ENCODE measurements at regions not wholly inside any gene's neighbourhood (a gene's known extent, or its start where the extent isn't known, plus 50 kb on each side); places are given as distances from the start of the nearest gene placed in this dataset.

DNA sequence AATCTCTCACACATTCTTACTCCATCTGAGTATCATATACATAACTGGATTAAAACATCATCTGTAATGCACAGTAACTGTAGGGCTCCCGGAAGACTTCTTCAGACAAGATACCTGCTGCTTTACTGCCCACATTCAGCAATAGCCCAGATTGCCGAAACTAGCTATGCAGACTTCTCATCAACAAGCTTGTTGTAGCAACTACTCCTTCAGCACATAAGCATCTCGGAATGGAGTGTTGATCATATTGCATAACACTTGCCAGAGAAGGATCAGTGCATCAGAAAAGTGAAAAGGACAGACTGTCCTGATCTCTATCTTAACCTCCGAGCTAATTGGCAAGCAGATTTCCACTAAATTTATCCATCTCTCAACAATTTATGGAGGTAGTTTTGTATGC lies 354.6 kb upstream of the C1orf87 start:
- H3K36me3 ChIP-seq: no peaks in the 10 kb centered on the region
- no peak overlapping the region for H3K4me3 ChIP-seq
- no peaks in the 10 kb centered on the region for H3K27me3 ChIP-seq
- no peak for TF ChIP-seq POLR2A (IDR thresholded peaks at IDR 0.05)
- TF ChIP-seq, protein P1, sequence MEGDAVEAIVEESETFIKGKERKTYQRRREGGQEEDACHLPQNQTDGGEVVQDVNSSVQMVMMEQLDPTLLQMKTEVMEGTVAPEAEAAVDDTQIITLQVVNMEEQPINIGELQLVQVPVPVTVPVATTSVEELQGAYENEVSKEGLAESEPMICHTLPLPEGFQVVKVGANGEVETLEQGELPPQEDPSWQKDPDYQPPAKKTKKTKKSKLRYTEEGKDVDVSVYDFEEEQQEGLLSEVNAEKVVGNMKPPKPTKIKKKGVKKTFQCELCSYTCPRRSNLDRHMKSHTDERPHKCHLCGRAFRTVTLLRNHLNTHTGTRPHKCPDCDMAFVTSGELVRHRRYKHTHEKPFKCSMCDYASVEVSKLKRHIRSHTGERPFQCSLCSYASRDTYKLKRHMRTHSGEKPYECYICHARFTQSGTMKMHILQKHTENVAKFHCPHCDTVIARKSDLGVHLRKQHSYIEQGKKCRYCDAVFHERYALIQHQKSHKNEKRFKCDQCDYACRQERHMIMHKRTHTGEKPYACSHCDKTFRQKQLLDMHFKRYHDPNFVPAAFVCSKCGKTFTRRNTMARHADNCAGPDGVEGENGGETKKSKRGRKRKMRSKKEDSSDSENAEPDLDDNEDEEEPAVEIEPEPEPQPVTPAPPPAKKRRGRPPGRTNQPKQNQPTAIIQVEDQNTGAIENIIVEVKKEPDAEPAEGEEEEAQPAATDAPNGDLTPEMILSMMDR (IDR thresholded peaks at IDR 0.05): no peak
- intact Hi-C loops (cut with DNase I; ENCODE audit: low total_unique reads): no loop called here
- H3K27ac ChIP-seq: no peak overlapping the region
- no peak for DNase-seq
- no peaks in the 10 kb centered on the region for H3K4me1 ChIP-seq
- H3K9me3 ChIP-seq: no peaks in the 10 kb centered on the region

DNA sequence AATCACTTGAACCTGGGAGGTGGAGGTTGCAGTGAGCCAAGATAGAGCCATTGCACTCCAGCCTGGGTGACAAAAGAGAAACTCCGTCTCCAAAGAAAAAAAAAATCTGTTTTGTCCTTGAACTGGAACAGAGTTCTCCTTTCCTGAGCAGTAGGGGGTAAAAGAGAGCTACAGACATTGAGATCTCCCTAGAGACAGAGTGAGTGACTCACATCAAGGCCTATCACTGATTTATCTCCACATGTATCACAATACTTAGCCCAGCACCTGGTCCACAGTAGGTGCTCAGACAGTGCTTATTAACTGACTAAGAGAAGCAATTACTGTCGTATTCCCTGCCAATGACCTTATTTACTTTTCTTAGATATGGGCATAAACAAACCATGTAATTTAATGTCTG lies 354.1 kb upstream of the C1orf87 start:
- no peak overlapping the region for H3K27ac ChIP-seq

DNA sequence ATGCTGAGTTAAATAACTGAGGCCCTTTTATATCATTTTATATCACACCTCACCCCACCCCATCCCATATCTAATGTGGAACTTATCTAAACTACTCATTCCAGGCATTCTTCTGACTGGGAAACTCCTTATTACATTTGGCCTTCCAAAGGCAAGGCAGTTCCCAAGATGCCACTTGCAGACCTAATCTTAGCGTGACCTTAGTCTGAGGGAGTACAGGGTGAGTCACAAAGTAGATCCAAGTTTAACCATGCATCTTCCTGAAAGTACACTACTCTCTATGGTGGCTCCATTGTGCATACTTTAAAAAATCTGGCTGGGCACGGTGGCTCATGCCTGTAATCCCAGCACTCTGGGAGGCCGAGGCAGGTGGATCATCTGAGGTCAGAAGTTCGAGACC lies 353.6 kb upstream of the C1orf87 start:
- TF ChIP-seq, protein P1 (IDR thresholded peaks at IDR 0.05): no peak
- no peak for TF ChIP-seq POLR2A (IDR thresholded peaks at IDR 0.05)
- Histone ChIP-seq H3K27ac (no peak overlapping the region), H3K9me3 (no peaks in the 10 kb centered on the region), H3K4me1 (no peaks in the 10 kb centered on the region), H3K36me3 (no peaks in the 10 kb centered on the region), H3K27me3 (no peaks in the 10 kb centered on the region), H3K4me3 (no peak overlapping the region)
- DNase-seq: no peak
- intact Hi-C loops (cut with DNase I; ENCODE audit: low total_unique reads): no loop called here

More for the DNA sequence above, 354.1 kb upstream of the C1orf87 start:
- Histone ChIP-seq H3K4me1 (no peaks in the 10 kb centered on the region), H3K36me3 (no peaks in the 10 kb centered on the region), H3K9me3 (no peaks in the 10 kb centered on the region), H3K27me3 (no peaks in the 10 kb centered on the region), H3K4me3 (no peak overlapping the region)
- intact Hi-C loops (cut with DNase I; ENCODE audit: low total_unique reads): no loop called here
- no peak for DNase-seq
- TF ChIP-seq, protein P1 (IDR thresholded peaks at IDR 0.05): no peak
- no peak for TF ChIP-seq POLR2A (IDR thresholded peaks at IDR 0.05)

DNA sequence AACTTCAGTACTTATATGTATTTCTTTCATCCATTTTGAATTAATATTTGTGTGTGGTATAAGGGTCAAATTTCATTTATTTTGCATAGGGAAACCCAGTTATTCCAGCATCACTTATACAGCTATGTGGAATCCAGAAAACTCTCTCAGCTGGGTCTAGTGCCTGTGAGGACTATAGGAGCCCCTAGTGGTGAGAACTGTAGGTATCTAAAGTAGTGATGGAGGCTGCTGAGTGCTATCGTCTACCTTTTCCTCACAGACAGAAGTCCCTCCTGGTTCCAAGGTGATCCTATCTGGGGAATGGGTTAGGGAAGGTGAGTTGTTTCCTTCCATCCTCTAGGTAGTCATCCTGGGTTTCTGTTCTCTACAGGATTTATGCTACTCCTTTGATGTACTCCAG lies 352.0 kb upstream of the C1orf87 start:
- Histone ChIP-seq H3K27me3 (no peaks in the 10 kb centered on the region), H3K9me3 (no peaks in the 10 kb centered on the region), H3K27ac (no peak overlapping the region), H3K4me3 (no peak overlapping the region), H3K4me1 (no peaks in the 10 kb centered on the region), H3K36me3 (no peaks in the 10 kb centered on the region)
- TF ChIP-seq, protein P1 (IDR thresholded peaks at IDR 0.05): no peak
- TF ChIP-seq POLR2A (IDR thresholded peaks at IDR 0.05): no peak
- intact Hi-C loops (cut with DNase I; ENCODE audit: low total_unique reads): no loop called here
- no peak for DNase-seq

DNA sequence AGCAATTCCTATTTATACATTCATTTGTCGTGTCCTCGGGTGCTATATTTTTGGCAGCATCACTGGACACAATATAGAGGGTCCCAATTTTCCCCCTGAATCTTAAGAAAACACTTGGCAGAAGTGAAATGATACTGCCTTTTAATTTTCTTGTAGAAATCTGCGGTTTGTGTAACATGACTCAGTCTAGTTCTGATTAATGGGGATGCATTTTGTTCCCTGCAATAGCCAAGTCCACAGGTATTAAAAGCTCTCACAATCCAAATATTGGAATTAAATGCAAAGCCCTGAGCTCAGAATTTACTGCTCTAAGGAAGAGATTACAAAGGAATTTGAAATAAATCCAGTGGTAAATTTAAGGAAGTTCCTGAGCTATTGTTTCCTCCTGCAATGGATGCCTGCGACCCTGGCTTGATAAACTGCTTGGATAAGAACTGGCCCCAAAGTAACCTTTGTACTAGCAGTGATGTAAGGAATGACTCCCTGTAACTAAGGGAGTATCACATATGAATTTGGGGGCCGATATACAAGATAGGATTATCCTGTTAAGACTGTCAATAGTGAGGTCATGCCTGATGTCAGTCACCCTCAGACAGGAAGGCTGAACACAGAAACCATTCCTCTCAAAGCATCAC lies 349.7 kb upstream of the C1orf87 start:
- no peak for DNase-seq
- Histone ChIP-seq H3K4me1 (no peaks in the 10 kb centered on the region), H3K27ac (no peak overlapping the region), H3K9me3 (no peaks in the 10 kb centered on the region), H3K4me3 (no peak overlapping the region), H3K36me3 (no peaks in the 10 kb centered on the region), H3K27me3 (no peaks in the 10 kb centered on the region)
- no peak for TF ChIP-seq POLR2A (IDR thresholded peaks at IDR 0.05)
- TF ChIP-seq, protein P1 (IDR thresholded peaks at IDR 0.05): no peak
- intact Hi-C loops (cut with DNase I; ENCODE audit: low total_unique reads): no loop called here
